ENCODE measurements at regions not wholly inside any gene's neighbourhood (a gene's known extent, or its start where the extent isn't known, plus 50 kb on each side); places are given as distances from the start of the nearest gene placed in this dataset.
"Not testable (repeated sequence)": the region's sequence is repeated elsewhere in the genome, so short reads cannot be mapped to it uniquely, and the experiment has no call there.

- DNase-seq (ENCODE audit: low read depth in 2 of 2): not testable (repeated sequence)
Measured at GRCh38 chr4:67412153-67412712, 133.1 kb downstream of the CENPC start.

- DNase-seq (ENCODE audit: low read depth in 2 of 2): no peak
Measured at GRCh38 chr4:67403342-67403741, 142.0 kb downstream of the CENPC start.

GRCh38 chr4:67401902-67402301 lies 143.4 kb downstream of the CENPC start:
- DNase-seq (ENCODE audit: low read depth in 2 of 2): no peak

- no peak for DNase-seq (ENCODE audit: low read depth in 2 of 2)
Measured at GRCh38 chr4:67397931-67398330, 147.4 kb downstream of the CENPC start.

GRCh38 chr4:67397031-67397430 lies 148.3 kb downstream of the CENPC start:
- no peak for DNase-seq (ENCODE audit: low read depth in 2 of 2)

GRCh38 chr4:67396008-67396407 lies 149.3 kb downstream of the CENPC start:
- DNase-seq (ENCODE audit: low read depth in 2 of 2): no peak

GRCh38 chr4:67394879-67395278 lies 150.4 kb downstream of the CENPC start:
- DNase-seq (ENCODE audit: low read depth in 2 of 2): no peak

- DNase-seq (ENCODE audit: low read depth in 2 of 2): peak; percentile 18 to 54
Measured at GRCh38 chr4:67393699-67394281, 151.5 kb downstream of the CENPC start.

- no peak for DNase-seq (ENCODE audit: low read depth in 2 of 2)
Measured at GRCh38 chr4:67393007-67393406, 152.3 kb downstream of the CENPC start.

- not testable (repeated sequence) for DNase-seq (ENCODE audit: low read depth in 2 of 2)
Measured at GRCh38 chr4:67381406-67381804, 163.9 kb downstream of the CENPC start.

- not testable (repeated sequence) for DNase-seq (ENCODE audit: low read depth in 2 of 2)
Measured at GRCh38 chr4:67380702-67381405, 164.4 kb downstream of the CENPC start.

GRCh38 chr4:67380154-67380553 lies 165.1 kb downstream of the CENPC start:
- DNase-seq (ENCODE audit: low read depth in 2 of 2): no peak

- DNase-seq (ENCODE audit: low read depth in 2 of 2): no peak
Measured at GRCh38 chr4:67375291-67375690, 170.0 kb downstream of the CENPC start.

GRCh38 chr4:67371615-67372014 lies 173.7 kb downstream of the CENPC start:
- no peak for DNase-seq (ENCODE audit: low read depth in 2 of 2)

GRCh38 chr4:67366311-67366861 lies 178.9 kb downstream of the CENPC start:
- no peak for DNase-seq (ENCODE audit: low read depth in 2 of 2)

- no peak for DNase-seq (ENCODE audit: low read depth in 2 of 2)
Measured at GRCh38 chr4:67365661-67366245, 179.6 kb downstream of the CENPC start.

GRCh38 chr4:67355806-67356205 lies 189.5 kb downstream of the CENPC start:
- DNase-seq (ENCODE audit: low read depth in 2 of 2): no peak

GRCh38 chr4:67346654-67347053 lies 198.6 kb downstream of the CENPC start:
- DNase-seq (ENCODE audit: low read depth in 2 of 2): no peak

- no peak for DNase-seq (ENCODE audit: low read depth in 2 of 2)
Measured at GRCh38 chr4:67344594-67345380, 200.5 kb downstream of the CENPC start.

- DNase-seq (ENCODE audit: low read depth in 2 of 2): no peak
Measured at GRCh38 chr4:67343199-67343598, 202.1 kb downstream of the CENPC start.

- no peak for DNase-seq (ENCODE audit: low read depth in 2 of 2)
Measured at GRCh38 chr4:67342291-67342690, 203.0 kb downstream of the CENPC start.

- DNase-seq (ENCODE audit: low read depth in 2 of 2): no peak
Measured at GRCh38 chr4:67333664-67334063, 211.6 kb downstream of the CENPC start.
